ENCODE measurements at regions not wholly inside any gene's neighbourhood (a gene's known extent, or its start where the extent isn't known, plus 50 kb on each side); places are given as distances from the start of the nearest gene placed in this dataset.

- Histone ChIP-seq H3K36me3 (ENCODE audit: control insufficient read depth, low read length) (no peaks in the 10 kb centered on the region), H3K4me1 (ENCODE audit: control insufficient read depth, low read length) (no peaks in the 10 kb centered on the region), H3K9me3 (ENCODE audit: control insufficient read depth, insufficient read depth, low read length) (no peaks in the 10 kb centered on the region), H3F3A (ENCODE audit: control insufficient read depth, insufficient read depth) (no peaks in the 10 kb centered on the region), H3K79me2 (ENCODE audit: control insufficient read depth, low read length) (no peaks in the 10 kb centered on the region), H3K4me3 (ENCODE audit: low read length) (no peak overlapping the region), H3K27me3 (ENCODE audit: control insufficient read depth, low read length) (no peaks in the 10 kb centered on the region), H3K9me2 (replicated peaks; ENCODE audit: control insufficient read depth, low read length) (no peaks in the 10 kb centered on the region), H4K20me1 (ENCODE audit: control insufficient read depth, insufficient read depth, low read depth, low read length) (no peaks in the 10 kb centered on the region), H3K4me2 (ENCODE audit: low read length) (no peak overlapping the region), H3K27ac (ENCODE audit: low read depth, low read length) (no peak overlapping the region)
- TF ChIP-seq EZH2phosphoT487 (IDR thresholded peaks at IDR 0.05; ENCODE audit: borderline replicate concordance, low read length) (no peak), CTCF (IDR thresholded peaks at IDR 0.05; ENCODE audit: low read depth, low read length, poor library complexity, severe bottlenecking) (no peak)
Measured at GRCh38 chr15:39487458-39487735, 93.5 kb upstream of the THBS1 start.

- Histone ChIP-seq H3K9me3 (ENCODE audit: control insufficient read depth, insufficient read depth, low read length) (no peaks in the 10 kb centered on the region), H3K9me2 (replicated peaks; ENCODE audit: control insufficient read depth, low read length) (no peaks in the 10 kb centered on the region), H3K27me3 (ENCODE audit: control insufficient read depth, low read length) (no peaks in the 10 kb centered on the region), H3K4me3 (ENCODE audit: low read length) (no peak overlapping the region), H3K27ac (ENCODE audit: low read depth, low read length) (no peak overlapping the region), H3K4me1 (ENCODE audit: control insufficient read depth, low read length) (no peaks in the 10 kb centered on the region), H3F3A (ENCODE audit: control insufficient read depth, insufficient read depth) (no peaks in the 10 kb centered on the region), H4K20me1 (ENCODE audit: control insufficient read depth, insufficient read depth, low read depth, low read length) (no peaks in the 10 kb centered on the region), H3K79me2 (ENCODE audit: control insufficient read depth, low read length) (no peaks in the 10 kb centered on the region), H3K36me3 (ENCODE audit: control insufficient read depth, low read length) (no peaks in the 10 kb centered on the region), H3K4me2 (ENCODE audit: low read length) (no peak overlapping the region)
- TF ChIP-seq EZH2phosphoT487 (IDR thresholded peaks at IDR 0.05; ENCODE audit: borderline replicate concordance, low read length) (no peak), CTCF (IDR thresholded peaks at IDR 0.05; ENCODE audit: low read depth, low read length, poor library complexity, severe bottlenecking) (no peak)
Measured at GRCh38 chr15:39488516-39488915, 92.4 kb upstream of the THBS1 start.

- H3K4me2 ChIP-seq (ENCODE audit: low read length), result no peak overlapping the region
- no peaks in the 10 kb centered on the region for H3K27me3 ChIP-seq (ENCODE audit: control insufficient read depth, low read length)
- H3K79me2 ChIP-seq (ENCODE audit: control insufficient read depth, low read length), result no peaks in the 10 kb centered on the region
- H3F3A ChIP-seq (ENCODE audit: control insufficient read depth, insufficient read depth), result no peaks in the 10 kb centered on the region
- no peaks in the 10 kb centered on the region for H3K9me2 ChIP-seq (replicated peaks; ENCODE audit: control insufficient read depth, low read length)
- H3K9me3 ChIP-seq (ENCODE audit: control insufficient read depth, insufficient read depth, low read length), result no peaks in the 10 kb centered on the region
- no peaks in the 10 kb centered on the region for H3K36me3 ChIP-seq (ENCODE audit: control insufficient read depth, low read length)
- no peak overlapping the region for H3K4me3 ChIP-seq (ENCODE audit: low read length)
- no peaks in the 10 kb centered on the region for H3K4me1 ChIP-seq (ENCODE audit: control insufficient read depth, low read length)
- TF ChIP-seq CTCF (IDR thresholded peaks at IDR 0.05; ENCODE audit: low read depth, low read length, poor library complexity, severe bottlenecking) (no peak), EZH2phosphoT487 (IDR thresholded peaks at IDR 0.05; ENCODE audit: borderline replicate concordance, low read length) (no peak)
- no peak overlapping the region for H3K27ac ChIP-seq (ENCODE audit: low read depth, low read length)
- H4K20me1 ChIP-seq (ENCODE audit: control insufficient read depth, insufficient read depth, low read depth, low read length), result no peaks in the 10 kb centered on the region
Measured at GRCh38 chr15:39488961-39489360, 91.9 kb upstream of the THBS1 start.
